ENCODE measurements at regions not wholly inside any gene's neighbourhood (a gene's known extent, or its start where the extent isn't known, plus 50 kb on each side); places are given as distances from the start of the nearest gene placed in this dataset.

DNA sequence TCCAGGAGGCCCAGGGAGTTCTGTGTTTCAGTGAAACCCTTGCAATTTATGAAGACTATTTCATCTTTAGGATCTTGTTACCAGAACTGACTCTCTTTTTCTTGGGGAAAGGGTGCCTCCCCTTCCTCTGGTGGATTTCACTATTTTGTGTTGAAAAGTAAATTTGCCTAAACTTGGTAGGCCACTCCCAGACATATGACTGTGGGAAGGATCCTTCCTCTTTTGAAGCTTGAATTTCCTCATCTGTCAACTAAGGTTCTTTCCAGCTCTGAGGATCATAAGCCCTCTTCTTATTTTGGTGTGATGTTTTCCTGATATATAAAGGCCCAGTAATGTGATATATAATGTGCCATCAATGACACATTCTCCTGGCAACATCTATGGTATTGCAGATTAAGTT is 59.1 kb upstream of the ZFAND5 start:
- H3K36me3 ChIP-seq (ENCODE audit: control insufficient read depth, insufficient read depth, low read length) = no peaks in the 10 kb centered on the region
- no peaks in the 10 kb centered on the region for H3K9me3 ChIP-seq (replicated peaks; ENCODE audit: control insufficient read depth, insufficient read depth, low read depth, low read length)
- H4K20me1 ChIP-seq (replicated peaks; ENCODE audit: control insufficient read depth, insufficient read depth, low read length) = no peaks in the 10 kb centered on the region
- CTCF ChIA-PET (ENCODE audit: low intra/inter-chr PET ratio) = no interaction called here
- H3K4me1 ChIP-seq (replicated peaks in 1 of 2; ENCODE audit: control insufficient read depth in 2 of 2, insufficient read depth in 2 of 2, low read length in 2 of 2) = no peaks in the 10 kb centered on the region
- no peaks in the 10 kb centered on the region for H3K9me1 ChIP-seq (ENCODE audit: control insufficient read depth, insufficient read depth, low read length)
- no peaks in the 10 kb centered on the region for H3K79me2 ChIP-seq (ENCODE audit: control insufficient read depth, insufficient read depth, low read length)
- BruUV-seq (replicated peaks) = no TSS peak
- intact Hi-C loops (cut with micrococcal nuclease) (no loop called here), in situ Hi-C loops (cut with MboI) (no loop called here)
- H2AFZ ChIP-seq (ENCODE audit: low read depth, low read length) = no peak overlapping the region
- H3K27ac ChIP-seq (ENCODE audit: extremely low read depth, low read depth, low read length) = no peak overlapping the region
- POLR2A ChIA-PET = interaction anchor here (0.5 kb wide), 1 partner anchor 1765 kb away, joined by 3 read pairs; no protein-coding TSS in a partner anchor
- H3K4me3 ChIP-seq = no peak overlapping the region
- no peak overlapping the region for H3K9ac ChIP-seq (ENCODE audit: insufficient read depth in 1 of 2, low read depth in 2 of 2, low read length in 2 of 2)
- no peak overlapping the region for H3K4me2 ChIP-seq (ENCODE audit: insufficient read depth, low read length)
- ATAC-seq (no peak), DNase-seq (ENCODE audit: extremely low read depth in 1 of 4, low spot score in 3 of 4) (no peak), FAIRE-seq (no peak)
- peaks cover 0 to 4% of the 10 kb centered on the region in 2 experiments; a peak in 1 of 5 replicates for H3K27me3 ChIP-seq (ENCODE audit: control insufficient read depth in 2 of 2, insufficient read depth in 2 of 2, low read length in 2 of 2)
- TF ChIP-seq PURB (CRISPR knock-in tag; IDR thresholded peaks at IDR 0.05; ENCODE audit: low read depth) (no peak), SRF (CRISPR knock-in tag; IDR thresholded peaks at IDR 0.05) (no peak), TRIM24 (IDR thresholded peaks at IDR 0.05) (no peak), RUNX1 (IDR thresholded peaks at IDR 0.05; ENCODE audit: low read depth) (no peak), MEIS2 (IDR thresholded peaks at IDR 0.05; ENCODE audit: partially characterized antibody) (no peak), KDM1A (IDR thresholded peaks at IDR 0.05) (no peak), RNF2 (IDR thresholded peaks at IDR 0.05) (no peak), IFI16 (CRISPR knock-in tag; IDR thresholded peaks at IDR 0.05) (no peak), KHSRP (IDR thresholded peaks at IDR 0.05) (no peak), EHMT2 (IDR thresholded peaks at IDR 0.05) (no peak), CCNT2 (IDR thresholded peaks at IDR 0.05; ENCODE audit: borderline replicate concordance, extremely low read depth, insufficient read length, low read depth, low read length) (no peak), ZFX (CRISPR knock-in tag; IDR thresholded peaks at IDR 0.05) (no peak), ZNF76 (CRISPR knock-in tag; IDR thresholded peaks at IDR 0.05; ENCODE audit: borderline replicate concordance) (no peak), PHTF2 (CRISPR knock-in tag; IDR thresholded peaks at IDR 0.05) (no peak)
- TF ChIP-seq, protein P1, sequence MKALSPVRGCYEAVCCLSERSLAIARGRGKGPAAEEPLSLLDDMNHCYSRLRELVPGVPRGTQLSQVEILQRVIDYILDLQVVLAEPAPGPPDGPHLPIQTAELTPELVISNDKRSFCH (CRISPR knock-in tag; IDR thresholded peaks at IDR 0.05) = no peak
- TF ChIP-seq, protein P1 (tag; IDR thresholded peaks at IDR 0.05) = no peak
- TF ChIP-seq, protein P2, sequence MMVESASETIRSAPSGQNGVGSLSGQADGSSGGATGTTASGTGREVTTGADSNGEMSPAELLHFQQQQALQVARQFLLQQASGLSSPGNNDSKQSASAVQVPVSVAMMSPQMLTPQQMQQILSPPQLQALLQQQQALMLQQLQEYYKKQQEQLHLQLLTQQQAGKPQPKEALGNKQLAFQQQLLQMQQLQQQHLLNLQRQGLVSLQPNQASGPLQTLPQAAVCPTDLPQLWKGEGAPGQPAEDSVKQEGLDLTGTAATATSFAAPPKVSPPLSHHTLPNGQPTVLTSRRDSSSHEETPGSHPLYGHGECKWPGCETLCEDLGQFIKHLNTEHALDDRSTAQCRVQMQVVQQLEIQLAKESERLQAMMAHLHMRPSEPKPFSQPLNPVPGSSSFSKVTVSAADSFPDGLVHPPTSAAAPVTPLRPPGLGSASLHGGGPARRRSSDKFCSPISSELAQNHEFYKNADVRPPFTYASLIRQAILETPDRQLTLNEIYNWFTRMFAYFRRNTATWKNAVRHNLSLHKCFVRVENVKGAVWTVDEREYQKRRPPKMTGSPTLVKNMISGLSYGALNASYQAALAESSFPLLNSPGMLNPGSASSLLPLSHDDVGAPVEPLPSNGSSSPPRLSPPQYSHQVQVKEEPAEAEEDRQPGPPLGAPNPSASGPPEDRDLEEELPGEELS (CRISPR knock-in tag; IDR thresholded peaks at IDR 0.05; ENCODE audit: borderline replicate concordance) = no peak

Measured in K562 (cell line).